OCI-LY1 (cell line): ENCODE measurements at regions not wholly inside any gene's neighbourhood (a gene's known extent, or its start where the extent isn't known, plus 50 kb on each side); places are given as distances from the start of the nearest gene placed in this dataset.

Experiments
- H2AFZ ChIP-seq: fragments of 200-600 bp; sonication (generic), shearing (Covaris generic); 2 replicates; pipeline ENCODE4 v1.6.0; 2014; ENCODE audit warnings: antibody characterized with exemption, mild to moderate bottlenecking, low read length
- H3F3A ChIP-seq: fragments of 200-600 bp; sonication (generic), shearing (Covaris generic); 2 replicates; pipeline ENCODE4 v1.6.0; 2014; ENCODE audit warnings: mild to moderate bottlenecking, antibody characterized with exemption, low read length, moderate library complexity; ENCODE audit not compliant: insufficient read depth
- H3K27ac ChIP-seq: fragments of 200-600 bp; sonication (generic); 2 replicates; pipeline ENCODE4 v1.5.1; 2014; ENCODE audit warnings: low read length, mixed run types, mild to moderate bottlenecking, low read depth; ENCODE audit not compliant: poor library complexity, severe bottlenecking
- H3K27me3 ChIP-seq: fragments of 200-600 bp; sonication (generic); 2 replicates; pipeline ENCODE4 v1.6.0; 2014; ENCODE audit warnings: antibody characterized with exemption, mild to moderate bottlenecking, low read length, moderate library complexity; ENCODE audit not compliant: insufficient read depth
- H3K36me3 ChIP-seq: fragments of 200-600 bp; sonication (generic); 2 replicates; pipeline ENCODE4 v1.6.1; 2014; ENCODE audit warnings: mild to moderate bottlenecking, antibody characterized with exemption, low read length, moderate library complexity, mixed read lengths; ENCODE audit not compliant: insufficient read depth
- H3K4me1 ChIP-seq: fragments of 200-600 bp; sonication (generic); 2 replicates; pipeline ENCODE4 v1.5.1; 2014; ENCODE audit warnings: mild to moderate bottlenecking, low read length, moderate library complexity; ENCODE audit not compliant: insufficient read depth, severe bottlenecking
- H3K4me2 ChIP-seq: fragments of 200-600 bp; sonication (generic), shearing (Covaris generic); 2 replicates; pipeline ENCODE4 v1.6.1; 2014; ENCODE audit warnings: low read length
- H3K4me3 ChIP-seq: fragments of 200-600 bp; sonication (generic); 2 replicates; pipeline ENCODE4 v1.5.1; 2014; ENCODE audit warnings: low read length, low read depth, mild to moderate bottlenecking, mixed read lengths; ENCODE audit not compliant: poor library complexity, severe bottlenecking
- H3K79me2 ChIP-seq: fragments of 200-600 bp; shearing (Covaris generic); 2 replicates; pipeline ENCODE4 v1.6.1; 2016; ENCODE audit warnings: mixed run types, low read length, mixed read lengths; ENCODE audit not compliant: insufficient read depth
- H3K9ac ChIP-seq: fragments of 200-600 bp; sonication (generic), shearing (Covaris generic); 2 replicates; pipeline ENCODE4 v1.6.1; 2014; ENCODE audit warnings: mild to moderate bottlenecking, low read length, mixed read lengths
- H3K9me2 ChIP-seq: fragments of 200-600 bp; sonication (generic), shearing (Covaris generic); 2 replicates; pipeline ENCODE4 v1.6.1; 2014; ENCODE audit warnings: low read depth, mild to moderate bottlenecking, low read length, mixed read lengths
- H3K9me3 ChIP-seq: fragments of 200-600 bp; shearing (Covaris generic); 2 replicates; pipeline ENCODE4 v1.6.1; 2014; ENCODE audit warnings: low read length, mixed read lengths
- H4K20me1 ChIP-seq: fragments of 200-600 bp; sonication (generic), shearing (Covaris generic); 2 replicates; pipeline ENCODE4 v1.6.0; 2016; ENCODE audit warnings: mild to moderate bottlenecking, low read length; ENCODE audit not compliant: insufficient read depth
- CTCF ChIP-seq: fragments of 200-600 bp; sonication (generic), shearing (Covaris generic); IDR thresholded peaks from 2 replicates; pipeline ENCODE4 v1.5.1; 2017; ENCODE audit warnings: mild to moderate bottlenecking, antibody characterized with exemption, low read length, moderate library complexity, mixed read lengths
- EZH2 ChIP-seq: fragments of 200-600 bp; sonication (generic), shearing (Covaris generic); IDR thresholded peaks from 2 replicates; pipeline ENCODE4 v1.8.0; 2017; ENCODE audit warnings: borderline replicate concordance, mixed run types, mild to moderate bottlenecking, antibody characterized with exemption, low read length, moderate library complexity, mixed read lengths

GRCh38 chr6:101003075-101003474, 121.9 kb upstream of the ASCC3 start:
- Histone ChIP-seq H3K9ac (no peak overlapping the region), H3K9me2 (no peaks in the 10 kb centered on the region), H3K4me3 (no peak overlapping the region), H4K20me1 (no peaks in the 10 kb centered on the region), H3K27me3 (no peaks in the 10 kb centered on the region), H2AFZ (no peak overlapping the region), H3K79me2 (no peaks in the 10 kb centered on the region), H3K27ac (no peak overlapping the region), H3K9me3 (no peaks in the 10 kb centered on the region), H3F3A (no peaks in the 10 kb centered on the region), H3K4me1 (no peaks in the 10 kb centered on the region), H3K4me2 (no peak overlapping the region), H3K36me3 (no peaks in the 10 kb centered on the region)
- no peak for TF ChIP-seq CTCF
- TF ChIP-seq EZH2: no peak

GRCh38 chr6:101011186-101011585, 130.1 kb upstream of the ASCC3 start:
- no peaks in the 10 kb centered on the region for H3K36me3 ChIP-seq
- H3K9me2 ChIP-seq: no peaks in the 10 kb centered on the region
- no peaks in the 10 kb centered on the region for H4K20me1 ChIP-seq
- H3K4me3 ChIP-seq: no peak overlapping the region
- no peak overlapping the region for H3K4me2 ChIP-seq
- H3K27ac ChIP-seq: no peak overlapping the region
- no peaks in the 10 kb centered on the region for H3K4me1 ChIP-seq
- no peaks in the 10 kb centered on the region for H3K9me3 ChIP-seq
- H3K9ac ChIP-seq: no peak overlapping the region
- TF ChIP-seq EZH2: no peak
- TF ChIP-seq CTCF: no peak
- H2AFZ ChIP-seq: no peak overlapping the region
- H3K79me2 ChIP-seq: no peaks in the 10 kb centered on the region
- no peaks in the 10 kb centered on the region for H3F3A ChIP-seq
- no peaks in the 10 kb centered on the region for H3K27me3 ChIP-seq

- no peak overlapping the region for H3K4me3 ChIP-seq
- H3K4me1 ChIP-seq: no peaks in the 10 kb centered on the region
- no peaks in the 10 kb centered on the region for H3K9me3 ChIP-seq
- H2AFZ ChIP-seq: no peak overlapping the region
- no peaks in the 10 kb centered on the region for H3F3A ChIP-seq
- H3K9me2 ChIP-seq: no peaks in the 10 kb centered on the region
- H3K27ac ChIP-seq: no peak overlapping the region
- no peaks in the 10 kb centered on the region for H3K79me2 ChIP-seq
- no peaks in the 10 kb centered on the region for H4K20me1 ChIP-seq
- no peaks in the 10 kb centered on the region for H3K27me3 ChIP-seq
- TF ChIP-seq CTCF (no peak), EZH2 (no peak)
- H3K9ac ChIP-seq: no peak overlapping the region
- H3K36me3 ChIP-seq: no peaks in the 10 kb centered on the region
- H3K4me2 ChIP-seq: no peak overlapping the region
Observed at GRCh38 chr6:101013612-101014195, 132.6 kb upstream of the ASCC3 start.
